Natural killer cell treated with Interleukin-12 subunit alpha and Interleukin-12 subunit beta and Interleukin-15 and Interleukin-18, amount 100 ng/mL, for 72 hours (primary cell): ENCODE measurements at regions not wholly inside any gene's neighbourhood (a gene's known extent, or its start where the extent isn't known, plus 50 kb on each side); places are given as distances from the start of the nearest gene placed in this dataset.
"Not testable (repeated sequence)": the region's sequence is repeated elsewhere in the genome, so short reads cannot be mapped to it uniquely, and the experiment has no call there.

Experiments
- ATAC-seq, 2 donors: fragments of 150-1000 bp; cut with Tn5 transposase in 1 of 2; sonication (Bioruptor Pico), chemical (Tn5 transposase) in 1 of 2; 2 replicates each; pipeline ENCODE4 v1.10.0; 2021
- DNase-seq: peaks from one replicate; pipeline ENCODE4 v3.0.0; 2022; ENCODE audit warnings: low spot score
- H3K27ac Mint-ChIP-seq, 2 donors: 1 replicate in 1 of 2; 2 replicates in 1 of 2; pipeline ENCODE4 v1.8.0; 2022; ENCODE audit warnings: mixed read lengths in 2 of 2, mild to moderate bottlenecking in 1 of 2, moderate library complexity in 1 of 2
- H3K27me3 Mint-ChIP-seq, 2 donors: 1 replicate in 1 of 2; 2 replicates in 1 of 2; pipeline ENCODE4 v1.8.0; 2022; ENCODE audit warnings: mixed read lengths in 2 of 2
- H3K36me3 Mint-ChIP-seq: one replicate; pipeline ENCODE4 v1.8.0; 2022; ENCODE audit warnings: mixed read lengths
- H3K4me1 Mint-ChIP-seq, 2 donors: 1 replicate in 1 of 2; 2 replicates in 1 of 2; pipeline ENCODE4 v1.8.0; 2022; ENCODE audit warnings: low read depth in 2 of 2, mixed read lengths in 2 of 2, mild to moderate bottlenecking in 1 of 2
- H3K4me3 Mint-ChIP-seq: one replicate; pipeline ENCODE4 v1.8.0; 2022; ENCODE audit warnings: mixed read lengths
- H3K9me3 Mint-ChIP-seq: 2 replicates; pipeline ENCODE4 v1.8.0; 2022; ENCODE audit warnings: mixed read lengths

GRCh38 chr9:33623658-33624586 is 99.9 kb downstream of the ANKRD18B start:
- Mint-ChIP-seq H3K36me3 (no peaks in the 10 kb centered on the region), H3K4me1 (peaks cover 4 to 6% of the 10 kb centered on the region in 2 donors), H3K4me3 (no peak overlapping the region), H3K27ac (no peak overlapping the region), H3K27me3 (peaks cover 18 to 50% of the 10 kb centered on the region in 2 donors), H3K9me3 (no peaks in the 10 kb centered on the region)
- ATAC-seq = peak; percentile 87 to 89
- peak; percentile 69 for DNase-seq

- H3K27me3 Mint-ChIP-seq = peaks cover 17 to 41% of the 10 kb centered on the region in 2 donors
- H3K9me3 Mint-ChIP-seq, DNase-seq, H3K36me3 Mint-ChIP-seq, H3K4me3 Mint-ChIP-seq, H3K4me1 Mint-ChIP-seq, ATAC-seq, H3K27ac Mint-ChIP-seq: not testable (repeated sequence)
Observed at GRCh38 chr9:33628318-33628717, 104.3 kb downstream of the ANKRD18B start.

GRCh38 chr9:33628865-33629410 is 104.9 kb downstream of the ANKRD18B start:
- H3K27me3 Mint-ChIP-seq = peaks cover 22 to 39% of the 10 kb centered on the region in 2 donors
- no peak overlapping the region for H3K4me3 Mint-ChIP-seq
- no peaks in the 10 kb centered on the region for H3K9me3 Mint-ChIP-seq
- H3K36me3 Mint-ChIP-seq = no peaks in the 10 kb centered on the region
- H3K27ac Mint-ChIP-seq = no peak overlapping the region
- no peak for ATAC-seq
- H3K4me1 Mint-ChIP-seq = peaks cover 3 to 6% of the 10 kb centered on the region in 2 donors
- no peak for DNase-seq

- Mint-ChIP-seq H3K4me1 (no peaks in the 10 kb centered on the region), H3K27me3 (peaks cover 34 to 61% of the 10 kb centered on the region in 2 donors), H3K4me3 (no peak overlapping the region), H3K27ac (no peak overlapping the region), H3K36me3 (no peaks in the 10 kb centered on the region), H3K9me3 (no peaks in the 10 kb centered on the region)
- DNase-seq (no peak), ATAC-seq (no peak)
Observed at GRCh38 chr9:33633636-33634035, 109.6 kb downstream of the ANKRD18B start.

- no peak for ATAC-seq
- Mint-ChIP-seq H3K36me3 (no peaks in the 10 kb centered on the region), H3K4me1 (no peaks in the 10 kb centered on the region), H3K27ac (no peak overlapping the region), H3K27me3 (peaks cover 53 to 80% of the 10 kb centered on the region in 2 donors), H3K4me3 (no peak overlapping the region), H3K9me3 (no peaks in the 10 kb centered on the region)
- no peak for DNase-seq
Observed at GRCh38 chr9:33637881-33638280, 113.8 kb downstream of the ANKRD18B start.

- Mint-ChIP-seq H3K9me3 (no peaks in the 10 kb centered on the region), H3K4me1 (no peaks in the 10 kb centered on the region), H3K27ac (no peak overlapping the region), H3K27me3 (peaks cover 58 to 84% of the 10 kb centered on the region in 2 donors), H3K36me3 (no peaks in the 10 kb centered on the region), H3K4me3 (no peak overlapping the region)
- no peak for DNase-seq
- no peak for ATAC-seq
Observed at GRCh38 chr9:33638391-33638915, 114.4 kb downstream of the ANKRD18B start.

- no peaks in the 10 kb centered on the region for H3K9me3 Mint-ChIP-seq
- ATAC-seq (no peak), DNase-seq (no peak)
- H3K27me3 Mint-ChIP-seq = peaks cover 40 to 55% of the 10 kb centered on the region in 2 donors
- no peaks in the 10 kb centered on the region for H3K36me3 Mint-ChIP-seq
- no peaks in the 10 kb centered on the region for H3K4me1 Mint-ChIP-seq
- H3K27ac Mint-ChIP-seq = no peak overlapping the region
- no peak overlapping the region for H3K4me3 Mint-ChIP-seq
Observed at GRCh38 chr9:33645706-33646105, 121.7 kb downstream of the ANKRD18B start.

GRCh38 chr9:33649463-33649862 is 125.4 kb downstream of the ANKRD18B start:
- no peaks in the 10 kb centered on the region for H3K9me3 Mint-ChIP-seq
- DNase-seq (no peak), ATAC-seq (peak in 1 of 2 donors; percentile 20)
- H3K27ac Mint-ChIP-seq = no peak overlapping the region
- H3K4me3 Mint-ChIP-seq = no peak overlapping the region
- H3K4me1 Mint-ChIP-seq = no peaks in the 10 kb centered on the region
- peaks cover 29 to 61% of the 10 kb centered on the region in 2 donors for H3K27me3 Mint-ChIP-seq
- no peaks in the 10 kb centered on the region for H3K36me3 Mint-ChIP-seq

- no peak for DNase-seq
- Mint-ChIP-seq H3K27me3 (peaks cover 38 to 60% of the 10 kb centered on the region in 2 donors), H3K36me3 (no peaks in the 10 kb centered on the region), H3K9me3 (no peaks in the 10 kb centered on the region), H3K4me1 (no peaks in the 10 kb centered on the region), H3K4me3 (no peak overlapping the region), H3K27ac (no peak overlapping the region)
- ATAC-seq = no peak
Observed at GRCh38 chr9:33651125-33651524, 127.1 kb downstream of the ANKRD18B start.

- no peak overlapping the region for H3K27ac Mint-ChIP-seq
- peaks cover 26% of the 10 kb centered on the region in 2 donors for H3K27me3 Mint-ChIP-seq
- DNase-seq (no peak), ATAC-seq (no peak)
- H3K9me3 Mint-ChIP-seq = no peaks in the 10 kb centered on the region
- H3K36me3 Mint-ChIP-seq = no peaks in the 10 kb centered on the region
- no peaks in the 10 kb centered on the region for H3K4me1 Mint-ChIP-seq
- H3K4me3 Mint-ChIP-seq = no peak overlapping the region
Observed at GRCh38 chr9:33659921-33660320, 135.4 kb upstream of the PRSS3 start.

GRCh38 chr9:33660772-33661171 is 134.6 kb upstream of the PRSS3 start:
- H3K27me3 Mint-ChIP-seq = peaks cover 19 to 26% of the 10 kb centered on the region in 2 donors
- H3K4me1 Mint-ChIP-seq = no peaks in the 10 kb centered on the region
- H3K36me3 Mint-ChIP-seq = no peaks in the 10 kb centered on the region
- no peaks in the 10 kb centered on the region for H3K9me3 Mint-ChIP-seq
- ATAC-seq (no peak), DNase-seq (no peak)
- H3K4me3 Mint-ChIP-seq = no peak overlapping the region
- H3K27ac Mint-ChIP-seq = no peak overlapping the region

GRCh38 chr9:33661176-33661575 is 134.2 kb upstream of the PRSS3 start:
- Mint-ChIP-seq H3K27me3 (peaks cover 19 to 26% of the 10 kb centered on the region in 2 donors), H3K27ac (no peak overlapping the region), H3K9me3 (no peaks in the 10 kb centered on the region), H3K36me3 (no peaks in the 10 kb centered on the region), H3K4me1 (no peaks in the 10 kb centered on the region), H3K4me3 (no peak overlapping the region)
- ATAC-seq (no peak), DNase-seq (no peak)

- no peak overlapping the region for H3K27ac Mint-ChIP-seq
- H3K9me3 Mint-ChIP-seq = no peaks in the 10 kb centered on the region
- ATAC-seq (no peak), DNase-seq (no peak)
- H3K4me1 Mint-ChIP-seq = no peaks in the 10 kb centered on the region
- peaks cover 22 to 26% of the 10 kb centered on the region in 2 donors for H3K27me3 Mint-ChIP-seq
- H3K4me3 Mint-ChIP-seq = no peak overlapping the region
- H3K36me3 Mint-ChIP-seq = no peaks in the 10 kb centered on the region
Observed at GRCh38 chr9:33662871-33663270, 132.5 kb upstream of the PRSS3 start.

- H3K9me3 Mint-ChIP-seq, H3K27ac Mint-ChIP-seq, ATAC-seq, H3K36me3 Mint-ChIP-seq, DNase-seq: not testable (repeated sequence)
- peaks cover 11 to 18% of the 10 kb centered on the region in 2 donors for H3K4me1 Mint-ChIP-seq
- peak overlapping the region; percentile 97 for H3K4me3 Mint-ChIP-seq
- peaks cover 47 to 80% of the 10 kb centered on the region in 2 donors for H3K27me3 Mint-ChIP-seq
Observed at GRCh38 chr9:33676194-33676745, 119.1 kb upstream of the PRSS3 start.
